Ovary (tissue), 7 donors: ENCODE measurements at regions not wholly inside any gene's neighbourhood (a gene's known extent, or its start where the extent isn't known, plus 50 kb on each side); places are given as distances from the start of the nearest gene placed in this dataset.
"Not testable (repeated sequence)": the region's sequence is repeated elsewhere in the genome, so short reads cannot be mapped to it uniquely, and the experiment has no call there.

Experiments
- DNase-seq, 5 donors: peaks; one replicate each; pipeline ENCODE4 v3.0.0-alpha.2; 2019 to 2020
- H3K27ac ChIP-seq, 2 donors: fragments of 200-600 bp; one replicate each; pipeline versions ENCODE4 v1.5.1 to v1.8.0; 2019 to 2022
- H3K27me3 ChIP-seq: fragments of 200-600 bp; one replicate; pipeline ENCODE4 v1.8.0; 2022
- H3K36me3 ChIP-seq: fragments of 200-600 bp; sonication (generic); one replicate; pipeline ENCODE4 v1.5.1; 2019
- H3K4me1 ChIP-seq: one replicate; pipeline ENCODE4 v1.8.1; 2013; ENCODE audit warnings: mild to moderate bottlenecking, moderate library complexity; ENCODE audit not compliant: insufficient read depth
- H3K4me3 ChIP-seq: fragments of 200-600 bp; sonication (generic); one replicate; pipeline ENCODE4 v1.5.1; 2017
- H3K9me3 ChIP-seq, 2 donors: fragments of 200-600 bp in 1 of 2; sonication (generic) in 1 of 2; one replicate each; pipeline versions ENCODE4 v1.5.1 to v1.8.1; 2013 to 2019; ENCODE audit warnings: mild to moderate bottlenecking in 1 of 2, moderate library complexity in 1 of 2
- EP300 ChIP-seq: sonication (generic); formaldehyde crosslinking; IDR thresholded peaks from one replicate; pipeline ENCODE4 v1.6.1; 2017; ENCODE audit warnings: antibody characterized with exemption
- POLR2A ChIP-seq: fragments of 450-650 bp; IDR thresholded peaks from one replicate; pipeline ENCODE4 v1.6.1; 2017; ENCODE audit warnings: antibody characterized with exemption, mild to moderate bottlenecking, moderate library complexity
- WGBS, 3 donors: extraction: QIAGEN DNeasy Blood & Tissue Kit in 1 of 3; methylation state at CpG; one replicate each; pipeline versions ENCODE4 v1.1.5 to v1.1.7; 2013 to 2017; 5-methylcytosine and 5-hydroxymethylcytosine counted together
- intact Hi-C, 4 donors: fragments of 100-400 bp; cut with DNase I; formaldehyde crosslinking; loops; one replicate each; pipeline versions ENCODE4 v1.11.0 to v1.15.1; 2022 to 2023
- TF ChIP-seq, protein P1 (sequence below), 3 donors: fragments of 450-650 bp in 2 of 3; fragments of 200-600 bp in 1 of 3; IDR thresholded peaks; one replicate each; pipeline versions ENCODE4 v1.5.1 to v1.8.0; 2016 to 2022; ENCODE audit warnings: antibody characterized with exemption in 3 of 3, mild to moderate bottlenecking in 1 of 3
- donor health status: DM: no; HTN: no; CAD: no; lungs with moderate emphysema.
- donor health status: DM: no; HTN: no; CAD: no.
- donor health status: Bipolar disorder and iron deficiency.
- donor health status: DM: no; HTN: no; CAD: no.
- donor health status: DM: yes; HTN: yes; CAD: no.

- Histone ChIP-seq H3K36me3 (no peaks in the 10 kb centered on the region), H3K4me1 (peaks cover 6% of the 10 kb centered on the region), H3K27ac (no peak overlapping the region), H3K9me3 (no peaks in the 10 kb centered on the region), H3K27me3 (no peaks in the 10 kb centered on the region), H3K4me3 (no peak overlapping the region)
- intact Hi-C loops = no loop called here
- 26 to 29% (median 28%) methylated on average over 40 to 43 of the region's 43 CpGs for WGBS, 3 donors
- DNase-seq = peak; percentile 65 to 78 (median 74)
- TF ChIP-seq, protein P1, sequence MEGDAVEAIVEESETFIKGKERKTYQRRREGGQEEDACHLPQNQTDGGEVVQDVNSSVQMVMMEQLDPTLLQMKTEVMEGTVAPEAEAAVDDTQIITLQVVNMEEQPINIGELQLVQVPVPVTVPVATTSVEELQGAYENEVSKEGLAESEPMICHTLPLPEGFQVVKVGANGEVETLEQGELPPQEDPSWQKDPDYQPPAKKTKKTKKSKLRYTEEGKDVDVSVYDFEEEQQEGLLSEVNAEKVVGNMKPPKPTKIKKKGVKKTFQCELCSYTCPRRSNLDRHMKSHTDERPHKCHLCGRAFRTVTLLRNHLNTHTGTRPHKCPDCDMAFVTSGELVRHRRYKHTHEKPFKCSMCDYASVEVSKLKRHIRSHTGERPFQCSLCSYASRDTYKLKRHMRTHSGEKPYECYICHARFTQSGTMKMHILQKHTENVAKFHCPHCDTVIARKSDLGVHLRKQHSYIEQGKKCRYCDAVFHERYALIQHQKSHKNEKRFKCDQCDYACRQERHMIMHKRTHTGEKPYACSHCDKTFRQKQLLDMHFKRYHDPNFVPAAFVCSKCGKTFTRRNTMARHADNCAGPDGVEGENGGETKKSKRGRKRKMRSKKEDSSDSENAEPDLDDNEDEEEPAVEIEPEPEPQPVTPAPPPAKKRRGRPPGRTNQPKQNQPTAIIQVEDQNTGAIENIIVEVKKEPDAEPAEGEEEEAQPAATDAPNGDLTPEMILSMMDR (IDR thresholded peaks at IDR 0.05) = no peak
- TF ChIP-seq POLR2A = no peak
- no peak for TF ChIP-seq EP300
Observed at GRCh38 chr20:25865715-25866656, 169.3 kb upstream of the ZNF337 start.

GRCh38 chr20:25864963-25865714, 168.5 kb upstream of the ZNF337 start:
- H3K4me1 ChIP-seq, intact Hi-C loops, DNase-seq, H3K27me3 ChIP-seq, H3K27ac ChIP-seq, H3K9me3 ChIP-seq, H3K36me3 ChIP-seq, H3K4me3 ChIP-seq: not testable (repeated sequence)
- 53 to 61% (median 58%) methylated on average over 28 to 30 of the region's 30 CpGs for WGBS, 3 donors

- H3K36me3 ChIP-seq = no peaks in the 10 kb centered on the region
- no peak overlapping the region for H3K27ac ChIP-seq
- intact Hi-C loops = no loop called here
- peaks cover 6% of the 10 kb centered on the region for H3K4me1 ChIP-seq
- WGBS, 3 donors = 77 to 85% (median 82%) methylated on average over 15 of the region's 15 CpGs
- no peak overlapping the region for H3K4me3 ChIP-seq
- TF ChIP-seq POLR2A = no peak
- TF ChIP-seq EP300 = no peak
- TF ChIP-seq, protein P1 (IDR thresholded peaks at IDR 0.05) = no peak
- H3K9me3 ChIP-seq = no peaks in the 10 kb centered on the region
- DNase-seq = no peak
- H3K27me3 ChIP-seq = no peaks in the 10 kb centered on the region
Observed at GRCh38 chr20:25864326-25864962, 167.8 kb upstream of the ZNF337 start.

DNA sequence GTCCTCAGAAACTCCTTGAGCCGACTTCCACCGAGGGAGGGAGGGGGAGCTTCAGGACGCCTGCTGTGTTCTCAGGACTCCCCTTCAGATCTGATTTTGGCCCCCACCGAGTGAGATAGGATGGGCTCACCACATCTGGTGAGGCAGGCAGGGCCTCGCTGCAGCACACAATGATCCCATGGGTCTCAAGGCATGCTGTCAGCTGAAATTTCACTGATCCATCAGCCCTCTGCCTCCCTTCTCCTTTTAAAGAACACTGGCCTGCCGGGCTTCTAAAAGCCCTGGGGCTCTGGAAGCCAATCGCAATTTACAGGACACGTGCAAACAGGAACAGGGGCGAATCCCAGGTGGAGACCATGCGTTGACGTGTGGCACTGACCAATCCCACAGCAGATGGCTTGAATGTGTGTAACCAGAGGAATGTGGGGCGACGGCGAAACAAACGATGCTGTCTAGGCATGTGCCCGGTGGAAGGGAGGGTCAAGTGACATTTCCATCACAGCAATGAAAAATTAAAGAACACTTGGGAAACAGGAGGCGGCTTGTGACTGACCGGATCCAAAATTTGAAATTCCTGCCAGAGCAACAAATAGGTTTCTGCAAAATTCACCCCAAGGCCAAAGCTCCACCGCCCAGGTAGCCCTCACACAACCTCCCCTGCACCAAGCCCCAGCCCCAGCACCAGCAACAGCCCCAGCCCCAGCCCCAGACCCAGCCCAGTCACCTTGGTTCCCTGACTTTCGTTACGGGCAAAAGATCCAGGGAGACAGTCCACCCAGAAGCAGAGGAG, 167.1 kb upstream of the ZNF337 start:
- no peak for DNase-seq
- no peaks in the 10 kb centered on the region for H3K27me3 ChIP-seq
- peak overlapping the region; percentile 33 for H3K4me3 ChIP-seq
- H3K36me3 ChIP-seq = no peaks in the 10 kb centered on the region
- intact Hi-C loops = no loop called here
- WGBS, 3 donors = 29 to 42% (median 34%) methylated on average over 17 to 21 of the region's 21 CpGs
- peaks cover 6% of the 10 kb centered on the region for H3K4me1 ChIP-seq
- TF ChIP-seq, protein P1 (IDR thresholded peaks at IDR 0.05) = no peak
- TF ChIP-seq POLR2A (no peak), EP300 (no peak)
- no peak overlapping the region for H3K27ac ChIP-seq
- H3K9me3 ChIP-seq = no peaks in the 10 kb centered on the region
